Mucosa of rectum (tissue), 2 donors: ENCODE measurements at regions not wholly inside any gene's neighbourhood (a gene's known extent, or its start where the extent isn't known, plus 50 kb on each side); places are given as distances from the start of the nearest gene placed in this dataset.

Experiments
- H3K27ac ChIP-seq, 2 donors: one replicate each; pipeline ENCODE4 v1.7.0; 2013; ENCODE audit warnings: inconsistent platforms in 2 of 2, low read depth in 2 of 2, low read length in 2 of 2
- H3K27me3 ChIP-seq, 2 donors: one replicate each; pipeline ENCODE4 v1.7.0; 2013; ENCODE audit warnings: low read length in 2 of 2; ENCODE audit not compliant: control insufficient read depth in 2 of 2, insufficient read depth in 2 of 2
- H3K36me3 ChIP-seq, 2 donors: one replicate each; pipeline ENCODE4 v1.7.0; 2013; ENCODE audit warnings: low read length in 2 of 2; ENCODE audit not compliant: control insufficient read depth in 2 of 2, insufficient read depth in 2 of 2
- H3K4me1 ChIP-seq, 2 donors: one replicate each; pipeline ENCODE4 v1.7.0; 2013; ENCODE audit warnings: low read length in 2 of 2, mild to moderate bottlenecking in 1 of 2; ENCODE audit not compliant: control insufficient read depth in 2 of 2, insufficient read depth in 2 of 2
- H3K4me3 ChIP-seq, 2 donors: one replicate each; pipeline ENCODE4 v1.7.0; 2013; ENCODE audit warnings: low read length in 2 of 2
- H3K9ac ChIP-seq, 2 donors: one replicate each; pipeline ENCODE4 v1.7.0; 2013; ENCODE audit warnings: low read length in 2 of 2, low read depth in 1 of 2, mild to moderate bottlenecking in 1 of 2
- H3K9me3 ChIP-seq, 2 donors: one replicate each; pipeline ENCODE4 v1.7.0; 2013; ENCODE audit warnings: low read length in 2 of 2; ENCODE audit not compliant: control insufficient read depth in 2 of 2
- donor health status: healthy.
- donor health status: Normal muscosa, but diverticular disease.

- H3K27ac ChIP-seq = no peak overlapping the region
- H3K9me3 ChIP-seq = peaks cover 0 to 4% of the 10 kb centered on the region in 2 donors
- no peaks in the 10 kb centered on the region for H3K36me3 ChIP-seq
- no peak overlapping the region for H3K4me3 ChIP-seq
- H3K4me1 ChIP-seq = no peaks in the 10 kb centered on the region
- no peak overlapping the region for H3K9ac ChIP-seq
- no peaks in the 10 kb centered on the region for H3K27me3 ChIP-seq
Observed at GRCh38 chr2:239773228-239774141, 251.7 kb downstream of the NDUFA10 start.

DNA sequence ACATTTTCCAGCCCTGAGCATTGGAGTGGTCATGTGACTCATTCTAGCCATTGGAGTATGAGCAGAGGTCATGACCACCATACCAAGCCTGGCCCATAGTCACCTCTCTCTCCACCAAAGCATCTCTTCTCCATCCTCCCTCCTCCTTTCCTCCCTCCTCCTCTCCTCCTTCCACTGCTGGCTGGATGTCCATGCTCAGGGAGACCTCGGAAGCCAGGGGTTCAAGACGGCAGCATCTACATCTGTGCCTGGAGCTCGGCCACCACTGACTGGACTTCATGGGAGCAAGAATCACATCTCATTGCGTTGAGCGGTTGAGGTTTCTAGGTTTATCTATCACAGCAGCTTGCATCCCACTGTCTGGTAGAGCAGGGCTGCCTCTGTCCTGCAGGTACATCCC is 252.4 kb downstream of the NDUFA10 start:
- H3K27me3 ChIP-seq = no peaks in the 10 kb centered on the region
- H3K4me1 ChIP-seq = no peaks in the 10 kb centered on the region
- H3K4me3 ChIP-seq = no peak overlapping the region
- H3K9me3 ChIP-seq = peaks cover 0 to 4% of the 10 kb centered on the region in 2 donors
- H3K27ac ChIP-seq = no peak overlapping the region
- H3K36me3 ChIP-seq = no peaks in the 10 kb centered on the region
- H3K9ac ChIP-seq = no peak overlapping the region

DNA sequence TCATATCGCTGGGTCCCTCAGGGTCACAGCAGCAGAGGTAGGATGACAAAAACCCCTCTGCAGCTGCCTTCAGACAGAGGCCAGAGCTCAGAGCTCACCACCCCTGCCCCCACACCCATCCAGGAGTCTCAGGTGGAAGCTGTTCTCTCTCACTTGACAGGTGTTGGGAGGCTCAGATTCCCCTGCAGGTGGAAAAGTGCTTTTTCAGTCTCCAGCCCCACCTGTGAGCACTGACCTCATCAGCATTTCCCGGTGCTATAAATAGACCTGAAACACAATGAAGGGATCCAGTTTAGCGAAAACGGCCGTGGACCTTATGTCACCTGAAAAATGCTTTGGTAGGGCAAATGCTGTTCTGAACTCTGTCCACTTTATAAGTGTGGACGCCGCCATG is 254.9 kb downstream of the NDUFA10 start:
- no peaks in the 10 kb centered on the region for H3K27me3 ChIP-seq
- H3K9ac ChIP-seq = no peak overlapping the region
- H3K9me3 ChIP-seq = peaks cover 0 to 4% of the 10 kb centered on the region in 2 donors
- no peaks in the 10 kb centered on the region for H3K36me3 ChIP-seq
- no peaks in the 10 kb centered on the region for H3K4me1 ChIP-seq
- no peak overlapping the region for H3K27ac ChIP-seq
- H3K4me3 ChIP-seq = no peak overlapping the region

- peaks cover 0 to 4% of the 10 kb centered on the region in 2 donors for H3K9me3 ChIP-seq
- H3K27me3 ChIP-seq = no peaks in the 10 kb centered on the region
- no peaks in the 10 kb centered on the region for H3K36me3 ChIP-seq
- H3K9ac ChIP-seq = no peak overlapping the region
- H3K4me3 ChIP-seq = no peak overlapping the region
- no peaks in the 10 kb centered on the region for H3K4me1 ChIP-seq
- no peak overlapping the region for H3K27ac ChIP-seq
Observed at GRCh38 chr2:239769554-239770245, 255.4 kb downstream of the NDUFA10 start.

DNA sequence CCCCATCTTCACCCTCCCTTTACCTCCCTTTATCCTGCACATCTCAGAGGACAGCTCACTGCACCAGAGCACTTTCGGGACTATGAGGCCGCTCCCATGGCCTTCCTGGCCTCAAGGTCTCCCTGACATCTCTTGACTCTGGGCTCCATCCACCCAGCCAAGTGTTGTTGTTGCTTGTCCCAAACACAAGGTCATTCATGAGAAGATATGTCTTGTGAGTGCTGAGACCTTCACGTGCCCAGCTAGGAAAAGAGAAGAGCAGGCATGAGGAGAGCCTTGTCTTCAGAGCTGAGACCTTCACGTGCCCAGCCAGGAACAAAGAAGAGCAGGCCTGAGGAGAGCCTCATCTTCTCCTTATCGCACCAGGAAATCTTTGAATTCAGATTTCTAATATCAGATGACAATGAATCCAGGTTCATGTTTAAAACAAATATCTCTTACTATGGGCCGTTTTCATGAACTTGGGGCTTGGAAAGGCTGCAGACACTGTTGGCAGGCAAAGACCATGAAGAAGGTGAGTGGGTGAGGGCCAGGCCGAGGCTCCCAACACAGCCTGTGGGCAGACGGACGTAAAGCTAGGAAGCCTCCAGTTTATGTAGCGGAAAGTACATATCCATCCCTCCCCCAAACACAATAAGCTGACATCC is 256.1 kb downstream of the NDUFA10 start:
- Histone ChIP-seq H3K36me3 (no peaks in the 10 kb centered on the region), H3K27ac (no peak overlapping the region), H3K4me1 (no peaks in the 10 kb centered on the region), H3K27me3 (no peaks in the 10 kb centered on the region), H3K9me3 (peaks cover 0 to 4% of the 10 kb centered on the region in 2 donors), H3K4me3 (no peak overlapping the region), H3K9ac (no peak overlapping the region)

DNA sequence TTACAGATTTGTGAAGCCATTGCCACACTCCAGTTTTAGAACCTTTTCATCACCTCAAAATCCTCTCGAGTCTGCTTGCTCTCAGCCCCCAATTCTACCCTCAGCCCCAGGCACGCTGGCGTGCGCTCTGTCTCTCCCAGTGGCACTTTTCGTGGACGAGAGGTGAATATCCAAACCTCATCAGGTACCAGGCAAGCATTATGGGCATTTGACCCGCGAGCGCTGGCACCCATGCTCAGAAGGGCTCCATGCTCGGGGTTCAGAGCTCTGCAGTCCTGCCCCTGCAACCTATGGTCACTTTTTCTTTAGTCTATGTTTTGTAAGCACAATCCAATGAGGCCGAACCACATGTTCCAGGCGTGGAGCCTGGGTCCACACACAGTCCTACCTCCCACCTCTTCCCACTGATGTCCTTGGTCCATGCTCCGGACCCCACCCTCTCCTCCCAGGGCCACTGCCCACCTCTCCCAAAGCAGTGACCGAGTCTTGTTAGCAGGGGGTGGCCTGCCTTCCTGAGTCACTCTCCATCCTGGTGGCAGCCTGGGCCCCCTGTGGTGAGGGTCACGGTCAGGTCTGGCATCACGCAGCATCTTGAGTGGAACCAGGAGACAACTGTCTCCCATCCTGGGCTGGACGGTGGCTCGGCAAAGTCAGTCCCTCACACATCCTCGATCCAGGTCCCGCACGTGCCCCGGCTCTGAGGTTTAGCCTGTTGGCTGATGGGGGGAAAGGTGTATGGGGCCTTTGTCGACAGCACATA is 256.9 kb downstream of the NDUFA10 start:
- Histone ChIP-seq H3K9me3 (peaks cover 0 to 4% of the 10 kb centered on the region in 2 donors), H3K27ac (no peak overlapping the region), H3K9ac (no peak overlapping the region), H3K4me3 (no peak overlapping the region), H3K27me3 (no peaks in the 10 kb centered on the region), H3K36me3 (no peaks in the 10 kb centered on the region), H3K4me1 (no peaks in the 10 kb centered on the region)

DNA sequence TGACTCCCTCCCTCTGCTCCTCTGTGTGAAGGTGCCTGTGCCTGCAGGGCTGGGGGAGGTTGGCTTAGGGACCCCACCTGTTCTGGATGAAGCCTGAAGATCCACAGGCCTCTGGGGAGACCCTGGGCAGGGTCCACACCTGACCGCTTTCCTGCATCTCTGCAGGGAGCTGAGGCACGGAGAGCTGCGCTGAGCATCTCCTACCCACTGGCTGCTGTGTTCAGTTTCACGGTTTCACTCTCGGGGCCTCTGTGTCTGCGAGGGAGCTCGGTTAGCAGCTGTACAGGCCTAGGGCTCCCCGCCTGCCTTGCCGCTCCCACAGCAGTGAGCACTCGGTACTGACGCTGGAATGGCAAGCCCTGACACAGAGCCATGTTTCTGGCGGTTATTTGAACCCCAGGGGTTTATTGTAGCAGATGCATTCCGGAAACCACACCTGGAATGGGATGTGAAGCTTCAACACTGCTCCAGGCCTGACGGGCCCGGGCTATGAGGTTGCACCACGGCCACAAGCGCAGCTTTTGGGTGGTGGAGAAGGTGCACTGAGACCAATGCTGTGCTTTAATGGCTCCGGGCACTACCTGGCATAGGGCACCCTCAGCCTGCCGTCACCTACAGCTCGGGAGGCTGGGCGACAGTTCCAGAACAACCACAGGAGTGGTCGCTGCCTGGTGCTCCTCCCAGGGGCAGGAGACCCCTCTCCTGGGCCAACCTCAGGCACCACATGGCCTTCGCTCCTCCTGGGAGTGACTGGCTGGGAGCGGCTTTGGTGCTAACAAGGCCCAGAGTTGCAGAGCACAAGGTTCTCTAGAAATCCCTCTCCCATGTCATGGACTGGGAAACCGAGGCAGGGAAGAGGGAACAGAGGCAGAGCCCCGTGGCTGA is 257.9 kb downstream of the NDUFA10 start:
- Histone ChIP-seq H3K4me3 (no peak overlapping the region), H3K27me3 (no peaks in the 10 kb centered on the region), H3K4me1 (no peaks in the 10 kb centered on the region), H3K36me3 (no peaks in the 10 kb centered on the region), H3K9ac (no peak overlapping the region), H3K27ac (no peak overlapping the region), H3K9me3 (peaks cover 0 to 4% of the 10 kb centered on the region in 2 donors)

- Histone ChIP-seq H3K9me3 (no peaks in the 10 kb centered on the region), H3K4me1 (no peaks in the 10 kb centered on the region), H3K27me3 (no peaks in the 10 kb centered on the region), H3K4me3 (no peak overlapping the region), H3K36me3 (no peaks in the 10 kb centered on the region), H3K27ac (no peak overlapping the region), H3K9ac (no peak overlapping the region)
Observed at GRCh38 chr2:239765911-239766310, 259.2 kb downstream of the NDUFA10 start.
